H1 (cell line): ENCODE measurements at regions not wholly inside any gene's neighbourhood (a gene's known extent, or its start where the extent isn't known, plus 50 kb on each side); places are given as distances from the start of the nearest gene placed in this dataset.

Experiments used
- CHD7 ChIP-seq: fragments of 300-600 bp; sonication (generic); IDR thresholded peaks from 2 replicates; pipeline ENCODE4 v1.7.1; 2012; ENCODE audit warnings: low read length, moderate library complexity, mild to moderate bottlenecking, inconsistent platforms; ENCODE audit not compliant: insufficient replicate concordance
- GABPA ChIP-seq: IDR thresholded peaks from 2 replicates; pipeline ENCODE4 v1.6.1; 2011; ENCODE audit warnings: mild to moderate bottlenecking, low read length, moderate library complexity, borderline replicate concordance; ENCODE audit not compliant: insufficient read depth
- NANOG ChIP-seq: IDR thresholded peaks from 2 replicates; pipeline ENCODE4 v1.6.1; 2011; ENCODE audit warnings: low read length, low read depth, mild to moderate bottlenecking, inconsistent platforms; ENCODE audit not compliant: insufficient read depth, poor library complexity, severe bottlenecking
- POU5F1 ChIP-seq: IDR thresholded peaks from 2 replicates; pipeline ENCODE4 v1.6.1; 2011; ENCODE audit warnings: low read depth, mild to moderate bottlenecking, low read length, moderate library complexity

- TF ChIP-seq CHD7 (no peak), GABPA (no peak), NANOG (no peak), POU5F1 (no peak)
Measured at GRCh38 chr5:42035526-42035925, 110.4 kb downstream of the FBXO4 start (continued).
